ENCODE measurements at regions not wholly inside any gene's neighbourhood (a gene's known extent, or its start where the extent isn't known, plus 50 kb on each side); places are given as distances from the start of the nearest gene placed in this dataset.
"Not testable (repeated sequence)": the region's sequence is repeated elsewhere in the genome, so short reads cannot be mapped to it uniquely, and the experiment has no call there.

GRCh38 chr11:16596231-16596630 is 142.2 kb upstream of the C11orf58 start:
- H3K79me2 ChIP-seq (ENCODE audit: insufficient read depth, low read length): no peaks in the 10 kb centered on the region
- H3K9ac ChIP-seq (ENCODE audit: low read depth, low read length, poor library complexity, severe bottlenecking): no peak overlapping the region
- H3F3A ChIP-seq (ENCODE audit: low read depth): no peaks in the 10 kb centered on the region
- no peak overlapping the region for H3K4me2 ChIP-seq (ENCODE audit: low read depth, low read length, poor library complexity, severe bottlenecking)
- no peaks in the 10 kb centered on the region for H3K27me3 ChIP-seq (ENCODE audit: insufficient read depth, low read length, poor library complexity, severe bottlenecking)
- H2AFZ ChIP-seq (ENCODE audit: low read length): no peak overlapping the region
- no peaks in the 10 kb centered on the region for H3K4me1 ChIP-seq (ENCODE audit: insufficient read depth, low read length, poor library complexity, severe bottlenecking)
- H4K20me1 ChIP-seq (ENCODE audit: insufficient read depth, low read length, poor library complexity, severe bottlenecking): no peaks in the 10 kb centered on the region
- TF ChIP-seq CTCF (conservative IDR thresholded peaks at IDR 0.05; ENCODE audit: low read length) (no peak), EZH2phosphoT487 (IDR thresholded peaks at IDR 0.05; ENCODE audit: borderline replicate concordance) (no peak)
- no peaks in the 10 kb centered on the region for H3K9me3 ChIP-seq (ENCODE audit: insufficient read depth, low read depth, low read length)
- no peaks in the 10 kb centered on the region for H3K9me2 ChIP-seq (replicated peaks; ENCODE audit: low read depth, low read length)
- no peak overlapping the region for H3K4me3 ChIP-seq (ENCODE audit: low read length, poor library complexity, severe bottlenecking)
- no peaks in the 10 kb centered on the region for H3K36me3 ChIP-seq (ENCODE audit: insufficient read depth, low read length)

GRCh38 chr11:16591157-16591556 is 147.3 kb upstream of the C11orf58 start:
- no peak for TF ChIP-seq EZH2phosphoT487 (IDR thresholded peaks at IDR 0.05; ENCODE audit: borderline replicate concordance)
- Histone ChIP-seq H3K79me2 (ENCODE audit: insufficient read depth, low read length) (no peaks in the 10 kb centered on the region), H3K36me3 (ENCODE audit: insufficient read depth, low read length) (no peaks in the 10 kb centered on the region), H3K4me1 (ENCODE audit: insufficient read depth, low read length, poor library complexity, severe bottlenecking) (no peaks in the 10 kb centered on the region), H3K9me3 (ENCODE audit: insufficient read depth, low read depth, low read length) (no peaks in the 10 kb centered on the region), H3K27me3 (ENCODE audit: insufficient read depth, low read length, poor library complexity, severe bottlenecking) (no peaks in the 10 kb centered on the region), H2AFZ (ENCODE audit: low read length) (no peak overlapping the region), H4K20me1 (ENCODE audit: insufficient read depth, low read length, poor library complexity, severe bottlenecking) (no peaks in the 10 kb centered on the region), H3F3A (ENCODE audit: low read depth) (no peaks in the 10 kb centered on the region), H3K4me2 (ENCODE audit: low read depth, low read length, poor library complexity, severe bottlenecking) (no peak overlapping the region), H3K4me3 (ENCODE audit: low read length, poor library complexity, severe bottlenecking) (no peak overlapping the region), H3K9me2 (replicated peaks; ENCODE audit: low read depth, low read length) (no peaks in the 10 kb centered on the region), H3K9ac (ENCODE audit: low read depth, low read length, poor library complexity, severe bottlenecking) (no peak overlapping the region)

GRCh38 chr11:16587670-16588069 is 150.8 kb upstream of the C11orf58 start:
- Histone ChIP-seq H3K4me3 (ENCODE audit: low read length, poor library complexity, severe bottlenecking) (no peak overlapping the region), H4K20me1 (ENCODE audit: insufficient read depth, low read length, poor library complexity, severe bottlenecking) (no peaks in the 10 kb centered on the region), H3K4me1 (ENCODE audit: insufficient read depth, low read length, poor library complexity, severe bottlenecking) (no peaks in the 10 kb centered on the region), H3K4me2 (ENCODE audit: low read depth, low read length, poor library complexity, severe bottlenecking) (no peak overlapping the region), H3K79me2 (ENCODE audit: insufficient read depth, low read length) (no peaks in the 10 kb centered on the region), H3K9me3 (ENCODE audit: insufficient read depth, low read depth, low read length) (no peaks in the 10 kb centered on the region), H3F3A (ENCODE audit: low read depth) (no peaks in the 10 kb centered on the region), H2AFZ (ENCODE audit: low read length) (no peak overlapping the region), H3K9me2 (replicated peaks; ENCODE audit: low read depth, low read length) (no peaks in the 10 kb centered on the region), H3K9ac (ENCODE audit: low read depth, low read length, poor library complexity, severe bottlenecking) (no peak overlapping the region), H3K36me3 (ENCODE audit: insufficient read depth, low read length) (no peaks in the 10 kb centered on the region), H3K27me3 (ENCODE audit: insufficient read depth, low read length, poor library complexity, severe bottlenecking) (no peaks in the 10 kb centered on the region)
- TF ChIP-seq CTCF (conservative IDR thresholded peaks at IDR 0.05; ENCODE audit: low read length): no peak
- no peak for TF ChIP-seq EZH2phosphoT487 (IDR thresholded peaks at IDR 0.05; ENCODE audit: borderline replicate concordance)

- Histone ChIP-seq H3K9me3 (ENCODE audit: insufficient read depth, low read depth, low read length) (no peaks in the 10 kb centered on the region), H3F3A (ENCODE audit: low read depth) (no peaks in the 10 kb centered on the region), H2AFZ (ENCODE audit: low read length) (no peak overlapping the region), H3K4me2 (ENCODE audit: low read depth, low read length, poor library complexity, severe bottlenecking) (no peak overlapping the region), H3K36me3 (ENCODE audit: insufficient read depth, low read length) (no peaks in the 10 kb centered on the region), H4K20me1 (ENCODE audit: insufficient read depth, low read length, poor library complexity, severe bottlenecking) (no peaks in the 10 kb centered on the region), H3K79me2 (ENCODE audit: insufficient read depth, low read length) (no peaks in the 10 kb centered on the region), H3K9ac (ENCODE audit: low read depth, low read length, poor library complexity, severe bottlenecking) (no peak overlapping the region), H3K4me3 (ENCODE audit: low read length, poor library complexity, severe bottlenecking) (no peak overlapping the region), H3K4me1 (ENCODE audit: insufficient read depth, low read length, poor library complexity, severe bottlenecking) (no peaks in the 10 kb centered on the region), H3K27me3 (ENCODE audit: insufficient read depth, low read length, poor library complexity, severe bottlenecking) (no peaks in the 10 kb centered on the region), H3K9me2 (replicated peaks; ENCODE audit: low read depth, low read length) (no peaks in the 10 kb centered on the region)
- TF ChIP-seq CTCF (conservative IDR thresholded peaks at IDR 0.05; ENCODE audit: low read length) (no peak), EZH2phosphoT487 (IDR thresholded peaks at IDR 0.05; ENCODE audit: borderline replicate concordance) (no peak)
These were observed 153.9 kb upstream of the C11orf58 start for GRCh38 chr11:16584569-16584968.

- not testable (repeated sequence) for H3K27me3 ChIP-seq (ENCODE audit: insufficient read depth, low read length, poor library complexity, severe bottlenecking); H3K4me2 ChIP-seq (ENCODE audit: low read depth, low read length, poor library complexity, severe bottlenecking); H4K20me1 ChIP-seq (ENCODE audit: insufficient read depth, low read length, poor library complexity, severe bottlenecking); H3F3A ChIP-seq (ENCODE audit: low read depth); H3K4me1 ChIP-seq (ENCODE audit: insufficient read depth, low read length, poor library complexity, severe bottlenecking); H3K36me3 ChIP-seq (ENCODE audit: insufficient read depth, low read length); H2AFZ ChIP-seq (ENCODE audit: low read length); H3K9ac ChIP-seq (ENCODE audit: low read depth, low read length, poor library complexity, severe bottlenecking); H3K4me3 ChIP-seq (ENCODE audit: low read length, poor library complexity, severe bottlenecking); H3K9me3 ChIP-seq (ENCODE audit: insufficient read depth, low read depth, low read length); H3K79me2 ChIP-seq (ENCODE audit: insufficient read depth, low read length); H3K9me2 ChIP-seq (replicated peaks; ENCODE audit: low read depth, low read length)
These were observed 157.4 kb upstream of the C11orf58 start for GRCh38 chr11:16581078-16581477.

Data from Loucy (cell line).